Sigmoid colon (tissue), 4 donors: ENCODE measurements at regions not wholly inside any gene's neighbourhood (a gene's known extent, or its start where the extent isn't known, plus 50 kb on each side); places are given as distances from the start of the nearest gene placed in this dataset.

ENCODE experiments used
- CTCF ChIP-seq, 4 experiments: fragments of 450-650 bp in 3 of 4; fragments of 200-600 bp in 1 of 4; IDR thresholded peaks; one replicate each; pipeline ENCODE4 v1.5.1; 2016 to 2019; ENCODE audit warnings: antibody characterized with exemption in 4 of 4, mild to moderate bottlenecking in 3 of 4, moderate library complexity in 2 of 4
- EP300 ChIP-seq, 4 donors: sonication (generic); formaldehyde crosslinking; IDR thresholded peaks; one replicate each; pipeline ENCODE4 v1.6.1; 2017; ENCODE audit warnings: antibody characterized with exemption in 4 of 4
- POLR2A ChIP-seq, 2 donors: fragments of 450-650 bp; IDR thresholded peaks; one replicate each; pipeline ENCODE4 v1.6.1; 2016; ENCODE audit warnings: antibody characterized with exemption in 2 of 2, mild to moderate bottlenecking in 2 of 2, moderate library complexity in 2 of 2
- POLR2AphosphoS5 ChIP-seq, 4 donors: sonication (generic); formaldehyde crosslinking; IDR thresholded peaks; one replicate each; pipeline ENCODE4 v1.6.1; 2017; ENCODE audit warnings: antibody characterized with exemption in 4 of 4

- TF ChIP-seq POLR2AphosphoS5 (IDR thresholded peaks at IDR 0.05) (no peak), CTCF (IDR thresholded peaks at IDR 0.05) (no peak), POLR2A (IDR thresholded peaks at IDR 0.05) (no peak), EP300 (IDR thresholded peaks at IDR 0.05) (no peak)
Measured at GRCh38 chr12:12007713-12008231, 63.0 kb upstream of the BCL2L14 start.
